Hepatocyte (in vitro differentiated cells): ENCODE measurements at regions not wholly inside any gene's neighbourhood (a gene's known extent, or its start where the extent isn't known, plus 50 kb on each side); places are given as distances from the start of the nearest gene placed in this dataset.

Source experiments
- EZH2 ChIP-seq: fragments of 200-600 bp; sonication (generic); IDR thresholded peaks from 2 replicates; pipeline ENCODE4 v1.6.1; 2016; ENCODE audit warnings: antibody characterized with exemption, mild to moderate bottlenecking, borderline replicate concordance
- EZH2phosphoT487 ChIP-seq: fragments of 200-600 bp; sonication (generic); IDR thresholded peaks from one replicate; pipeline ENCODE4 v1.6.1; 2018; ENCODE audit warnings: antibody characterized with exemption, mild to moderate bottlenecking, low read depth, moderate library complexity; ENCODE audit not compliant: unreplicated experiment, severe bottlenecking
- TF ChIP-seq, protein P1 (sequence below): fragments of 200-600 bp; sonication (generic); IDR thresholded peaks from 2 replicates; pipeline ENCODE4 v1.5.1; 2016; ENCODE audit warnings: antibody characterized with exemption, mild to moderate bottlenecking; ENCODE audit not compliant: poor library complexity

DNA sequence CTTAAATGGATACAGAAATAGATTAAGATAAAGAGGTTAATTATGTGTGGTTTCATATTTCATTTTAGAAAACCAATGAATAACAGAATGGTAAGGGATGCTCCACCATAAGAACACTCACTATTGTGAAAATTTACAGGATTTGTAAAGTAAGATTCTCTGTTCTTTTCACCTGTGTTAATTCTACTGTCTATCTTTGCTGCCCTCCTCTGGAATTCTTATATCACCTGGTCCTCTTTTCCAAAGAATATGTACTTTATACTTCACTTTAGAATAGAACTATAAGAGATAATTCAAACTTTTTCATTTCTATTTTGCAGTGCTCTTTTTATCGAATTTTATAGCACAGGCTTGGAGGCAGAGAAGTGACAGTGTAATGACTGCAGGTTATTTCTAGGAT is 213.4 kb downstream of the LURAP1L start:
- TF ChIP-seq, protein P1, sequence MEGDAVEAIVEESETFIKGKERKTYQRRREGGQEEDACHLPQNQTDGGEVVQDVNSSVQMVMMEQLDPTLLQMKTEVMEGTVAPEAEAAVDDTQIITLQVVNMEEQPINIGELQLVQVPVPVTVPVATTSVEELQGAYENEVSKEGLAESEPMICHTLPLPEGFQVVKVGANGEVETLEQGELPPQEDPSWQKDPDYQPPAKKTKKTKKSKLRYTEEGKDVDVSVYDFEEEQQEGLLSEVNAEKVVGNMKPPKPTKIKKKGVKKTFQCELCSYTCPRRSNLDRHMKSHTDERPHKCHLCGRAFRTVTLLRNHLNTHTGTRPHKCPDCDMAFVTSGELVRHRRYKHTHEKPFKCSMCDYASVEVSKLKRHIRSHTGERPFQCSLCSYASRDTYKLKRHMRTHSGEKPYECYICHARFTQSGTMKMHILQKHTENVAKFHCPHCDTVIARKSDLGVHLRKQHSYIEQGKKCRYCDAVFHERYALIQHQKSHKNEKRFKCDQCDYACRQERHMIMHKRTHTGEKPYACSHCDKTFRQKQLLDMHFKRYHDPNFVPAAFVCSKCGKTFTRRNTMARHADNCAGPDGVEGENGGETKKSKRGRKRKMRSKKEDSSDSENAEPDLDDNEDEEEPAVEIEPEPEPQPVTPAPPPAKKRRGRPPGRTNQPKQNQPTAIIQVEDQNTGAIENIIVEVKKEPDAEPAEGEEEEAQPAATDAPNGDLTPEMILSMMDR: peak; percentile 36
- no peak for TF ChIP-seq EZH2
- no peak for TF ChIP-seq EZH2phosphoT487
